ENCODE measurements at regions not wholly inside any gene's neighbourhood (a gene's known extent, or its start where the extent isn't known, plus 50 kb on each side); places are given as distances from the start of the nearest gene placed in this dataset.

DNA sequence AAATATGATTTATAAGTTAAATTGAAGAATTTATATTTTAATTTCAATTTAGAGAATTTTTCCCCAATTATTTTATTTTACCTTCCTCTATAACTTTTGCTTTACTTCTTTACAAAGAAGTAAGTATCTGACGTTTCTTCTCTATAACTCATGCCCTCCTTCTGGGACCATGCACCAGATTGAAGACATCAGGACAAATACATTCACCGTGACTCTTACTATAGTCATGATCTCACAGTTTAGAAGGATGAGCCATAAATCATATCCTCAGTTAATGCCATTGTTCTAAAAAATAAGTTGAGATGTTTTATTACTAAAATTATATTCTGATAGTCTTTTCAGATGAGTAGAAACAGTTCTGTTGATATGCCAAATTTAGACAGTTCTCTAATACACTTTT lies 279.3 kb downstream of the TMX3 start:
- DNase-seq (ENCODE audit: low read depth, low spot score), result no peak
- peak overlapping the region; percentile 60 for H3K27ac ChIP-seq

GRCh38 chr18:68431922-68432198 lies 283.0 kb downstream of the TMX3 start:
- no peak for DNase-seq (ENCODE audit: low read depth, low spot score)
- no peak overlapping the region for H3K27ac ChIP-seq

- no peak overlapping the region for H3K27ac ChIP-seq
- DNase-seq (ENCODE audit: low read depth, low spot score), result no peak
Measured at GRCh38 chr18:68431111-68431921, 283.6 kb downstream of the TMX3 start.

DNA sequence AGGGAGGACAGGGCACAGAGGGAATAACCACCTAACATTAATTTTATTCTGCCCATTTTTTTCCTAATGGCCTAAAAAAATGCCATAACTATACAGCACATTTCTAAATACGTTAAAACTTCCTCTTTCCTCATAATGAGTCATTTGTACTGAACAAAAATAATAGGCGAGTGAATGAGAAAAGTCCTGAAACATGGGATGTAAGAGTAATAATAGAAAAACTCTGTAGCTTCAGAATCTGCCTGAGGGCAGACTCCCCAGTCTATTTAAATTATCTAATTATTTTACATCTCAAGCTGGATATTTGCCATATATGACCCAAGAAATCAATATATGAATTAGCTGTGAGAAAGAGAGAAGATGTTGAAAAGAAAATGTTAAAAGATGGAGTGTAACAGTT lies 285.1 kb downstream of the TMX3 start:
- peak overlapping the region; percentile 75 for H3K27ac ChIP-seq
- DNase-seq (ENCODE audit: low read depth, low spot score), result no peak

GRCh38 chr18:68429111-68429510 lies 285.8 kb downstream of the TMX3 start:
- no peak for DNase-seq (ENCODE audit: low read depth, low spot score)
- H3K27ac ChIP-seq, result peak overlapping the region; percentile 75

DNA sequence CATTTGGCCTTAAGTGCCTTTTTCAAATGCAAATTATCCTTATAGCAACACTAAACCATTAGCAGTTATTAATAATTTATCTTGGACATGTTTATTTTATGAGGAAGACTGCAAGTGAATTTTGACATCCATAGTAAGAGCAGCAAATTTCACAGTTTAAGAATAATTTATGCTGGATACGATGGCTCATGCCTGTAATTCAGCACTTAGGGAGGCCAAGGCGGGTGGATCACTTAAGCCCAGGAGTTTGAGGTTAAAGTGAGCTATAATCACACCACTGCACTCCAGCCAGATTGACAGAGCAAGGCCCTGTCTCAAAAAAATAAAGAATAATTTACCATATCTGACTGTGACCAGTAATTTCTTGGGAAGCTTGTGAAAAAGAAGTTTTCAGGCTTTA lies 286.2 kb downstream of the TMX3 start:
- DNase-seq (ENCODE audit: low read depth, low spot score), result no peak
- peak overlapping the region; percentile 75 for H3K27ac ChIP-seq

- peak; percentile 75 for DNase-seq (ENCODE audit: low read depth, low spot score)
- H3K27ac ChIP-seq, result peak overlapping the region; percentile 75
Measured at GRCh38 chr18:68427951-68428401, 286.9 kb downstream of the TMX3 start.

GRCh38 chr18:68426731-68427315 lies 288.1 kb downstream of the TMX3 start:
- no peak overlapping the region for H3K27ac ChIP-seq
- DNase-seq (ENCODE audit: low read depth, low spot score), result no peak

DNA sequence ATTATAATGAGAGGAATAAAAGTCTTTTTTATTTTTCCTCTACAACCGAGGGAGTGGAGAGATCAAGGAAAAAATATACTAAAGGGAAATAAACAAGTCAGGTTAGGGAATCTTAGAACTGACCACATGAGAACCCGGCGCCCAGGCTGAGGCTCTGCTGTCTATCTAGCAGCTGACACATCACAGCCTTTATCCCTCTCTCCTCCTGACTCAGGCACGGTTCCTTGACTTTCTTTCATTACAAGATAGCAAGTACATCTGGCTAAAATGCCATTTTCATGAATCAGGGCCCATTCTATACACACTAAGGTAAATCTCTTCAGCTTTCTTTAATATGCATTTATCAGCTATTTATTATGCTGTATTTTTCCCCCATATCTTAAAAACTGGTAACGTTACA lies 296.0 kb downstream of the TMX3 start:
- DNase-seq (ENCODE audit: low read depth, low spot score), result no peak
- no peak overlapping the region for H3K27ac ChIP-seq

DNA sequence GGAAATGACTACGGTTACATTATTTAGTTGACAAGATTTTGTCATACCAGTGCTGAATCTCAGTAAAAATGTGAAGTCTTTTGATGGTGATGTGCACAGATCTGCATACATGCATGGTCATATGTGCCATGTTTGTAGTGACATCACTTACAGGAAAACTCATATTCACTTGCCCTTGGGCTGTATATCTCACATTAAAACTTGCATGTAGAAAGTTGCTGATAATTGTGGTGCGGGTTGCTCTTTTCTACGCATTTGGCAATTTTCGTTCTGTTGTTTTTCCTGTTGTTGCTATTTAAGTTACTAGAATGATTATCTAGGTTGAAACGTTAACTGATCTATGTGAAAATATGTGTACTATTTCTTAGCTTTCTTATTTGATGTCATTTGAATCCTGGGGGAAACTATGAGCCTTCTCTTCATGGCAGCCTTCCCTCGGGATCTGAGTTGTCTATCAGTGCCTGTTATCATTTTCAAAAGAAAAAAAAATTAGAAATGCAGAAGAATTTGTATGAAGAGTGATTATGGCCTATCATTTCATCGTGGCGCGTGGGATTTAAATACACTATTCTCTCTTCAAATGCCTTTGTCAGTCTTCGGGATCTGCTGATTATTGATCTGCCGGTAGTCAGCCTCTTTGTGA lies 296.6 kb downstream of the TMX3 start:
- no peak for DNase-seq (ENCODE audit: low read depth, low spot score)
- H3K27ac ChIP-seq, result no peak overlapping the region

DNA sequence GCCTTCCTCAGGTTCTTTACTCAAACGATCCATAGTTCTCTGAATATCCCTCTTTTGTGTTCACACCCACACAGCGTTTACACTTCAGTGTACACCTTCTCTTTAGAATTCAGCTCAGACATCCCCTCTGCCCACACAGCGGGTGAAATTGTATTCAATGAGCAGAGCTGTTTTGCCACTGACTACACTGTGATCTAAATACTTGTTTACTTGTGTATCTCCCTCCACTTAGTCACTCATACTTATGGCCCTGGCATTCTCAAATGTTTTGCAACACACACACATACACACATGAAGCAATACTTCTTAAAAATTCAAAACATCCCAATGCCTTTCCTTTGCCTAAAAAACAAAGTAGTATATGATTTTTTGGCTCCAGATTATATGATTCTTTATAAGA lies 297.1 kb downstream of the TMX3 start:
- peak overlapping the region; percentile 2 for H3K27ac ChIP-seq
- no peak for DNase-seq (ENCODE audit: low read depth, low spot score)

DNA sequence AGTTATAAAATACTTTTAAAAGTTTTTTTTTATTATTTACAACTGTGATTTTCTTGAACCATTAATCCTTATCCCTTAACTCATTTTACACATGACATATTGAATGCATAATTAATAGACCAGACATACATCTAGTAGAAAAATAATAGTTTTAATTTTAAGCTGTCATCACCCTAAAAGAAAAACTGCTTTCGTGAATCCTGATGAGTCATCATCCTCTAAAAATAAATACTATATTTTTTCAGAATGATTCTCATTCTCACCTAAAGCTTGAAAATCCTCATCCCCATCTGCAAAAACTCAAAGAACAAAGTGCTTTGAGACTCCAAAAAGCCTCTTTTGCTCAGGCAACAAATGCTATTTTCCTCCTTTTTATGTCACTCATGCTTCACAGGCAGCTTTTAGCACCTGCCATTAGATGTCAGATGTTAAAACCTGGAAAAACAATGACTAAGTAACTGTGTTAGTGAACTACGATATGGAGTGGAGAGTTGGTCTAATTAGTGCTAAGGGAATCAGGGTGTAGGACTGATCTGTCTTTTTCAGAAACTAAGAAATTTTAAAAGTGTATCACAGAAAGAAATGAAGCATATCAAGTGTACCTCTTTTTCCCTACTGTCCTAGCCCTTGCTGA lies 297.6 kb downstream of the TMX3 start:
- H3K27ac ChIP-seq, result peak overlapping the region; percentile 2

GRCh38 chr18:68414407-68414806 lies 300.5 kb downstream of the TMX3 start:
- no peak for DNase-seq (ENCODE audit: low read depth, low spot score)
- no peak overlapping the region for H3K27ac ChIP-seq

More for the DNA sequence above, 297.6 kb downstream of the TMX3 start:
- no peak for DNase-seq (ENCODE audit: low read depth, low spot score)

DNA sequence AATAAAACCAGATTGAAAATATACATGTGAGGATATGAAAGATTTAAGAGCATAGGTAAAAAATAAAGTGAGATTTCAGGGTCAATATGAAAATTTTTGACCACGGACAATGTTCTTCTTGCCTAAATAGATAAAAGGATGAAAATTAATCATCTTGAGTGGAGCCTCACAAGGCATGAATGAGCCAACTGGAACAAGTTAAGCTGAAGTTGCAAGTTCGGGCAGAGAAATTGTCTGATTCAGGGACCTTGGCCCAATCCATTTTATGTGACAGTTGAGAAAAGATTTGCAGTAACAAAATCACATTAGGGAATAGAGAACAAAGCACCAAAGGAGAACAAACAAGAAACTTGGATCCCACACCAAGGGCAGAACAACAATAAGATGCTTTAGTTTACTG lies 305.3 kb downstream of the TMX3 start:
- no peak overlapping the region for H3K27ac ChIP-seq
- no peak for DNase-seq (ENCODE audit: low read depth, low spot score)

- DNase-seq (ENCODE audit: low read depth, low spot score), result no peak
- no peak overlapping the region for H3K27ac ChIP-seq
Measured at GRCh38 chr18:68406761-68407160, 308.1 kb downstream of the TMX3 start.

DNA sequence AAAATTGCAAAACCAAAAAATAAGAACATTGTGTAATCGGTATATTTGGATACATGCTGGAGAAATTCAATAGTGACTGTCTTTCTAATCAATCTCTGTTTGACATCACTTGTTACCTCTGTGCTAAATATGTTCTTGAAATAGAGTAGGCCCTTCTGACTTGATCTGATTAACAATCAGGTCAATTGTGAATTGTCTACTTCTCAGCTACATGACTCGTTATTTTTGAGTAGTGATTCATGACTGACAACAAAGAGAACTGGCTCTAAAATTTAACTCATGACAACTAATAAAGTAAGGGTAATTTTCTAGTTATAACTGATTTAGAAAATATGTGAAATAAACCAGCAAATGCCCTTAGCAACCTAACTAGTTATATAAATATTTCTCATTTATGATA lies 312.1 kb downstream of the TMX3 start:
- DNase-seq (ENCODE audit: low read depth, low spot score), result no peak
- H3K27ac ChIP-seq, result no peak overlapping the region

DNA sequence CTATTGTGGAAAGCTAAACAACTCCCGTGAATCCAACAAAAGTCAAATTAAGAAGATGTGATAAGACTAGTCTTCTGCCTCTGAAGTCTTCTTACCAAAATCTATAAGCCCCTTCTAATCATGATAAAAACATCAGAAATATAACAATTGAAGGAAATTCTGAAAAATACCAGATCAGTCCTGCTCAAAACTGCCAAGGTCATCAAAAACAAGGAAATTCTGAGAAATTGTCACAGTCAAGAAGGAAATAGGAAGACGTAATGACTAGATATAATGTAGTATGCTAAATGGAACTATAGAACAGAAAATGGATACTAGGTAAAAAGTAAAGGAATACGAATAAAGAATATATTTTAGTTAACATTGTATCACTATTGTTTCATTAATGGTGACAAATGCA lies 314.0 kb downstream of the TMX3 start:
- H3K27ac ChIP-seq, result no peak overlapping the region
- no peak for DNase-seq (ENCODE audit: low read depth, low spot score)

DNA sequence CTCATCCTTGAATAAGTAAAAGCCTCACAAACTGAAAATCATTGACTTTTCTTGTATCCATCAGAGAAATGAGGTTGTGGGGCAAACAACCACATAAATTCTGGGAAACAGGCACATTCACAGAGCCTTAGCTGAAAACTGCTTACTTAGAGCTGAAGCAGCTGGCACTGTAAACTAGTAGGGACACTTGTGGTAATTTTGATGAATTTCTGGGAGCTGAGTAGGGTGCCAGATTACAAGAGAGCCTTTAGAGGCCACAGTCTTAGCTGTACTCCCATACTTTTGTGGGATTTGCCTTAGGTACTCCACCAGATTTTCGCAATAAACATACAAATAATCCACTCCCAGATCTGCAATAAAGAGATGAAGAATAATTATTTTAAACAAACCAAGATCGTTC lies 315.2 kb downstream of the TMX3 start:
- DNase-seq (ENCODE audit: low read depth, low spot score), result no peak
- no peak overlapping the region for H3K27ac ChIP-seq

DNA sequence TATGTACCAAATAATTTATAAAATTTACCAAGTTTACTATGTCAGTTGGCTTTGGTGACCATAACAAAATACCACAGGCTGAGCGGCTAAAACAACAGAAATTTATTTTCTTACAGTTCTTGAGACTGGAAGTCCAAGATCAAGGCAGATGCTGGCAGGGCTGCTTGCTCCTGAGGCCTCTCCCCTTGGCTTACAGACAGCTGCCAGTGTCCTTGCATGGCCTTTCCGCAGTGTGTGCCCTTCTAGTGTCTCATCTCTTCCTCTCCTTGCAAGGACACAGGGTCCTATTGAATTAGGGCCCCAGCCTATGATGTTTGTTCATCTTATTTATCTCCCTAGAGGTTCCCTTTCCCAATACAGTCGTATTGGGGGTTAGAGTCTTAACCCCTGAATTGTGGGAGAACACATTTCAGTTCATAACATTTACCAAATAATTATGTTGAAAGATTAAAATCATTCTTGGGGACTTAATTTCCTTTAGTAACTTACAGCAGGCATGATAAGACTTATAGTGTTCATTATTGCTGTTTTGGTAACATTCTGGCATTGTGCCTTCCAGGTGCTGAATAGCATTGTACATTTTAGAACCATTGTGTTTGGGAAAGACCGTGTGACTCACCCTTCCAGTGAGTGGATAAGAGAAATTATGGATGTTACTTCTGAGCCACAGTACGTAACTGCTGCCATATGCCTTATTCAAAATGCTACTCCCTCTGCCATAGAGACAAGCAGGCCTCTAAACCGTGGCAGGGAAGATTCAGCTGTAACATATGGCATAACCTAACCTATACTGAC lies 317.5 kb downstream of the TMX3 start:
- DNase-seq (ENCODE audit: low read depth, low spot score), result no peak
- no peak overlapping the region for H3K27ac ChIP-seq

- H3K27ac ChIP-seq, result no peak overlapping the region
- DNase-seq (ENCODE audit: low read depth, low spot score), result no peak
Measured at GRCh38 chr18:68394705-68395104, 320.2 kb downstream of the TMX3 start.
